Kidney (tissue), 13 donors: ENCODE measurements at regions not wholly inside any gene's neighbourhood (a gene's known extent, or its start where the extent isn't known, plus 50 kb on each side); places are given as distances from the start of the nearest gene placed in this dataset.

ENCODE experiments used
- DNase-seq, 5 donors: peaks; one replicate each; pipeline ENCODE4 v3.0.0-alpha.2; 2013 to 2020
- FAIRE-seq: peaks from 2 replicates; lab custom pipeline; 2012; peaks lifted over from hg19 to GRCh38; lab: Jason Lieb, UNC
- H3K27ac ChIP-seq, 2 donors: one replicate each; pipeline ENCODE4 v1.7.0; 2013; ENCODE audit warnings: low read depth in 2 of 2, low read length in 2 of 2, inconsistent platforms in 1 of 2
- H3K27me3 ChIP-seq: one replicate; pipeline ENCODE4 v1.7.1; 2013; ENCODE audit warnings: low read length, inconsistent platforms; ENCODE audit not compliant: control insufficient read depth, insufficient read depth
- H3K36me3 ChIP-seq, 3 donors: one replicate each; pipeline versions ENCODE4 v1.7.0 to v1.7.1; 2013; ENCODE audit warnings: low read length in 3 of 3, control low read depth in 1 of 3, inconsistent platforms in 1 of 3; ENCODE audit not compliant: insufficient read depth in 3 of 3, control insufficient read depth in 2 of 3
- H3K4me1 ChIP-seq, 3 donors: one replicate each; pipeline versions ENCODE4 v1.7.0 to v1.7.1; 2013; ENCODE audit warnings: low read length in 3 of 3, inconsistent platforms in 1 of 3, low read depth in 1 of 3; ENCODE audit not compliant: control insufficient read depth in 2 of 3, insufficient read depth in 2 of 3
- H3K4me3 ChIP-seq, 3 donors: one replicate each; pipeline versions ENCODE4 v1.7.0 to v1.8.1; 2013; ENCODE audit warnings: low read length in 3 of 3, control low read depth in 1 of 3, inconsistent platforms in 1 of 3
- H3K9ac ChIP-seq, 3 donors: one replicate each; pipeline versions ENCODE4 v1.7.0 to v1.7.1; 2013; ENCODE audit warnings: low read length in 3 of 3, control low read depth in 1 of 3, inconsistent platforms in 1 of 3
- H3K9me3 ChIP-seq, 3 donors: one replicate each; pipeline versions ENCODE4 v1.7.0 to v1.7.1; 2013; ENCODE audit warnings: low read length in 3 of 3, control low read depth in 1 of 3, inconsistent platforms in 1 of 3; ENCODE audit not compliant: control insufficient read depth in 2 of 3, insufficient read depth in 1 of 3
- intact Hi-C: fragments of 100-400 bp; cut with DNase I; formaldehyde crosslinking; loops from one replicate; pipeline ENCODE4 v1.11.1; 2022
- TF ChIP-seq, protein P1 (sequence below): IDR thresholded peaks from 3 replicates; pipeline ENCODE4 v1.5.1; 2012; ENCODE audit warnings: mild to moderate bottlenecking, moderate library complexity, borderline replicate concordance; ENCODE audit not compliant: insufficient read depth; ENCODE audit errors: extremely low read depth
- donor health status: control.
- donor health status: control.
- donor health status: control.
- donor health status: control.
- donor health status: control.
- donor health status: DM: yes; HTN: yes; CAD: no.
- donor health status: Normal renal cell carcinoma (clear cell type).

- no peaks in the 10 kb centered on the region for H3K27me3 ChIP-seq
- no peaks in the 10 kb centered on the region for H3K36me3 ChIP-seq
- TF ChIP-seq, protein P1, sequence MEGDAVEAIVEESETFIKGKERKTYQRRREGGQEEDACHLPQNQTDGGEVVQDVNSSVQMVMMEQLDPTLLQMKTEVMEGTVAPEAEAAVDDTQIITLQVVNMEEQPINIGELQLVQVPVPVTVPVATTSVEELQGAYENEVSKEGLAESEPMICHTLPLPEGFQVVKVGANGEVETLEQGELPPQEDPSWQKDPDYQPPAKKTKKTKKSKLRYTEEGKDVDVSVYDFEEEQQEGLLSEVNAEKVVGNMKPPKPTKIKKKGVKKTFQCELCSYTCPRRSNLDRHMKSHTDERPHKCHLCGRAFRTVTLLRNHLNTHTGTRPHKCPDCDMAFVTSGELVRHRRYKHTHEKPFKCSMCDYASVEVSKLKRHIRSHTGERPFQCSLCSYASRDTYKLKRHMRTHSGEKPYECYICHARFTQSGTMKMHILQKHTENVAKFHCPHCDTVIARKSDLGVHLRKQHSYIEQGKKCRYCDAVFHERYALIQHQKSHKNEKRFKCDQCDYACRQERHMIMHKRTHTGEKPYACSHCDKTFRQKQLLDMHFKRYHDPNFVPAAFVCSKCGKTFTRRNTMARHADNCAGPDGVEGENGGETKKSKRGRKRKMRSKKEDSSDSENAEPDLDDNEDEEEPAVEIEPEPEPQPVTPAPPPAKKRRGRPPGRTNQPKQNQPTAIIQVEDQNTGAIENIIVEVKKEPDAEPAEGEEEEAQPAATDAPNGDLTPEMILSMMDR: no peak
- intact Hi-C loops: no loop called here
- no peak overlapping the region for H3K27ac ChIP-seq
- no peaks in the 10 kb centered on the region for H3K9me3 ChIP-seq
- FAIRE-seq (no peak), DNase-seq (no peak)
- H3K4me3 ChIP-seq: no peak overlapping the region
- no peak overlapping the region for H3K9ac ChIP-seq
- no peaks in the 10 kb centered on the region for H3K4me1 ChIP-seq
Observed at GRCh38 chr5:126195410-126196100, 227.7 kb upstream of the GRAMD2B start.

DNA sequence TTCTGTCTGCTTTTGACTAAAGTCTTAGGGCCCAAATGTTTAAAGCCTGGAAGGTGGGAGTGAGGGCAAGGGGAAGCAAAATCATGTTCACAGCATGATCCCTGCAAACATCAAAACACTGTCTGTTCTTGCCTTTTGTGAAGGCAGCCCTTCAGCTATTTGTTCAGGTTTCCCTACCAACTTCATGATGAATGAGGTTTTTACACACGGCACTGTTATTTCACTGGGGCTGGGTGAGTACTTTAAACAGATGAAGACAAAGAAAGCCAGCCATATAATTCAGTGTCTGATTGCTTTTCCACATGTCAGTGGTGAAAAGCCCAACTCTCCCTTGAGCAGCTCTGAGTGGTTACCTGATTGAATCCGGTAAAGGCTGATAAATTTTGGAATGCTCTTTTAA is 224.7 kb upstream of the GRAMD2B start:
- FAIRE-seq: no peak
- intact Hi-C loops: no loop called here
- peak in 2 of 5 donors; percentile 25 to 28 for DNase-seq
- Histone ChIP-seq H3K4me1 (no peaks in the 10 kb centered on the region), H3K9ac (no peak overlapping the region), H3K4me3 (no peak overlapping the region), H3K27ac (no peak overlapping the region), H3K27me3 (no peaks in the 10 kb centered on the region), H3K36me3 (no peaks in the 10 kb centered on the region), H3K9me3 (no peaks in the 10 kb centered on the region)
- TF ChIP-seq, protein P1: no peak

GRCh38 chr5:126199467-126199866 is 223.7 kb upstream of the GRAMD2B start:
- intact Hi-C loops: no loop called here
- no peak for FAIRE-seq
- no peak overlapping the region for H3K4me3 ChIP-seq

More at GRCh38 chr5:126199467-126199866, 223.7 kb upstream of the GRAMD2B start:
- DNase-seq: no peak
- Histone ChIP-seq H3K4me1 (no peaks in the 10 kb centered on the region), H3K27ac (no peak overlapping the region), H3K9ac (no peak overlapping the region), H3K9me3 (no peaks in the 10 kb centered on the region), H3K27me3 (no peaks in the 10 kb centered on the region), H3K36me3 (no peaks in the 10 kb centered on the region)
- TF ChIP-seq, protein P1: no peak
